ENCODE measurements at regions not wholly inside any gene's neighbourhood (a gene's known extent, or its start where the extent isn't known, plus 50 kb on each side); places are given as distances from the start of the nearest gene placed in this dataset.

GRCh38 chr7:115533785-115534184, 496.8 kb downstream of the TFEC start:
- TF ChIP-seq CTCF (conservative IDR thresholded peaks at IDR 0.05; ENCODE audit: low read depth, low read length) (no peak), EZH2 (IDR thresholded peaks at IDR 0.05; ENCODE audit: borderline replicate concordance, low read depth, low read length, poor library complexity, severe bottlenecking) (no peak)
- H3K4me1 ChIP-seq (ENCODE audit: insufficient read depth, low read length, poor library complexity, severe bottlenecking): no peaks in the 10 kb centered on the region
- H3K27ac ChIP-seq (ENCODE audit: low read depth, low read length, poor library complexity, severe bottlenecking): no peak overlapping the region
- H3K36me3 ChIP-seq (ENCODE audit: insufficient read depth, low read length, poor library complexity, severe bottlenecking): no peaks in the 10 kb centered on the region
- intact Hi-C loops (cut with micrococcal nuclease; ENCODE audit: unreplicated experiment): no loop called here
- BruUV-seq (replicated peaks): no TSS peak
- POLR2A ChIA-PET (ENCODE audit: low non-redundant PET): no interaction called here
- no peak for DNase-seq (ENCODE audit: low spot score)
- peaks cover 4% of the 10 kb centered on the region for H3K27me3 ChIP-seq (replicated peaks; ENCODE audit: insufficient read depth, low read depth, low read length, poor library complexity)
- CTCF ChIA-PET: no interaction called here
- no peak overlapping the region for H3K4me3 ChIP-seq (ENCODE audit: low read depth, low read length, poor library complexity, severe bottlenecking)
- H3K9me3 ChIP-seq (ENCODE audit: low read depth, low read length, poor library complexity, severe bottlenecking): no peaks in the 10 kb centered on the region

- H3K9me3 ChIP-seq (ENCODE audit: low read depth, low read length, poor library complexity, severe bottlenecking): no peaks in the 10 kb centered on the region
- no peak overlapping the region for H3K4me3 ChIP-seq (ENCODE audit: low read depth, low read length, poor library complexity, severe bottlenecking)
- intact Hi-C loops (cut with micrococcal nuclease; ENCODE audit: unreplicated experiment): no loop called here
- TF ChIP-seq CTCF (conservative IDR thresholded peaks at IDR 0.05; ENCODE audit: low read depth, low read length) (no peak), EZH2 (IDR thresholded peaks at IDR 0.05; ENCODE audit: borderline replicate concordance, low read depth, low read length, poor library complexity, severe bottlenecking) (no peak)
- no peaks in the 10 kb centered on the region for H3K36me3 ChIP-seq (ENCODE audit: insufficient read depth, low read length, poor library complexity, severe bottlenecking)
- H3K27me3 ChIP-seq (replicated peaks; ENCODE audit: insufficient read depth, low read depth, low read length, poor library complexity): peaks cover 4% of the 10 kb centered on the region
- POLR2A ChIA-PET (ENCODE audit: low non-redundant PET): no interaction called here
- no TSS peak for BruUV-seq (replicated peaks)
- DNase-seq (ENCODE audit: low spot score): no peak
- CTCF ChIA-PET: no interaction called here
- no peaks in the 10 kb centered on the region for H3K4me1 ChIP-seq (ENCODE audit: insufficient read depth, low read length, poor library complexity, severe bottlenecking)
- H3K27ac ChIP-seq (ENCODE audit: low read depth, low read length, poor library complexity, severe bottlenecking): no peak overlapping the region
Measured at GRCh38 chr7:115526278-115526677, 504.3 kb downstream of the TFEC start.

GRCh38 chr7:115522174-115522573, 508.4 kb downstream of the TFEC start:
- Histone ChIP-seq H3K9me3 (ENCODE audit: low read depth, low read length, poor library complexity, severe bottlenecking) (no peaks in the 10 kb centered on the region), H3K4me3 (ENCODE audit: low read depth, low read length, poor library complexity, severe bottlenecking) (no peak overlapping the region), H3K4me1 (ENCODE audit: insufficient read depth, low read length, poor library complexity, severe bottlenecking) (no peaks in the 10 kb centered on the region), H3K36me3 (ENCODE audit: insufficient read depth, low read length, poor library complexity, severe bottlenecking) (no peaks in the 10 kb centered on the region), H3K27me3 (replicated peaks; ENCODE audit: insufficient read depth, low read depth, low read length, poor library complexity) (peaks cover 4% of the 10 kb centered on the region), H3K27ac (ENCODE audit: low read depth, low read length, poor library complexity, severe bottlenecking) (no peak overlapping the region)
- no TSS peak for BruUV-seq (replicated peaks)
- intact Hi-C loops (cut with micrococcal nuclease; ENCODE audit: unreplicated experiment): no loop called here
- no peak for DNase-seq (ENCODE audit: low spot score)
- CTCF ChIA-PET: no interaction called here
- POLR2A ChIA-PET (ENCODE audit: low non-redundant PET): no interaction called here
- TF ChIP-seq EZH2 (IDR thresholded peaks at IDR 0.05; ENCODE audit: borderline replicate concordance, low read depth, low read length, poor library complexity, severe bottlenecking): no peak
- no peak for TF ChIP-seq CTCF (conservative IDR thresholded peaks at IDR 0.05; ENCODE audit: low read depth, low read length)

Measured in A673 (cell line).